ENCODE measurements at regions not wholly inside any gene's neighbourhood (a gene's known extent, or its start where the extent isn't known, plus 50 kb on each side); places are given as distances from the start of the nearest gene placed in this dataset.
A peak's percentile ranks its signal among the peaks of the same experiment; 100 is the strongest.

DNA sequence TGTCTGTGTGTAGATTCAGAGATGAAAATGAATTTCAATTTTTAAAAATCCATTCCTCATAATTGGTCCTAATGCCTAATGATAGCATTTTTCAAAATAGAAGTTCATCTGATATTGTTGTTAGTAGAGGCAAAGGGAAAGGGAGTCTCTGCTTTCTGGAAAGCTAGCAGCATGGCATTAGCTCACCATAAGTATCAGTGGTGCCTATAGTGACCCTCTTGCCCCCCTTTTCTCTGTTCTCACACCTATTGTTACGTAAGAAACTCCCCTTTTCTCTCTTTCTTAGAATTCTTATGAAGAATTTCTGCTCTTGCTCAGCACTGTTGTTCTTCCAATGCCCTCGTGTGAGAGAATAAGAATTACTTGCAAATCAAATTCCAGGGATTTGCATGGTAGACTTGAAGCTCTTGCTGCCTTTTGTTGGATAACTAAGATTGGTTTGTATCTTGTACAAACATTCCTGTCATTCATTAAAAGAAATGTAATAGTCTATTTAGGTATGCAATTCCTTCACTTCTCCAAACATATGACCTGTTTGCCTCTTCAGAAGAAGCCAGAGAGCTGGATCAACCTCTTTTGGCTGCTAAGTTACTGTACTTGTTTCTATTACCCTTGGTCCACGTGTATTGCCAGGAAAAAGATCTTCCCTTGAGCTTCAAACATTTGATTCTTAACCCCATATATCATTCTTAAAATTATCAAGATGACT is 69.2 kb upstream of the MAGI3 start:
- DNase-seq (ENCODE audit: insufficient read length, low spot score) = no peak
- no peak for FAIRE-seq
- TF ChIP-seq POLR2A (IDR thresholded peaks at IDR 0.05; ENCODE audit: low read depth, low read length) = no peak

- no peak for TF ChIP-seq POLR2A (IDR thresholded peaks at IDR 0.05; ENCODE audit: low read depth, low read length)
- DNase-seq (ENCODE audit: insufficient read length, low spot score) (no peak), FAIRE-seq (no peak)
Measured at GRCh38 chr1:113321771-113322387, 68.4 kb upstream of the MAGI3 start.

DNA sequence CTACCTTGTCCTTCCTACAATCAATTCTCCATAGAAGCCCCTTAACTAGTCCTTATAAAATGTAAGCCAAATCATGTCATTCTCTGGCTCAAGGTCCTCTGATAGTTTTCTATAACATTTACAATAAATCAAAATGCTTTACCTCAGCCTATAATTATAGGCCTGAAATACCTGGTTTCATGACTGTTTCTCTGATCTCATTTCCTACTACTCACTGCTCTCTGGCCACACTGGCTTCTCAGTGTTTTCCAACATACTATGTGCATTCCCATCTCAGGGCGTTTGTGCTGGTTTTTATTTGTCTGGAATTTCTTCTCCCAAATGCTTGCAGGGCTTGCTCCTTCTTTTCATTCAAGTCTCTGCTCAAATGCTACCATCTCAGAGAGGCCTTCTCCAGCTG is 67.9 kb upstream of the MAGI3 start:
- no peak for TF ChIP-seq POLR2A (IDR thresholded peaks at IDR 0.05; ENCODE audit: low read depth, low read length)
- DNase-seq (ENCODE audit: insufficient read length, low spot score) = no peak
- no peak for FAIRE-seq

GRCh38 chr1:113325022-113325421 is 65.3 kb upstream of the MAGI3 start:
- FAIRE-seq (peak; percentile 92), DNase-seq (ENCODE audit: insufficient read length, low spot score) (no peak)
- no peak for TF ChIP-seq POLR2A (IDR thresholded peaks at IDR 0.05; ENCODE audit: low read depth, low read length)

DNA sequence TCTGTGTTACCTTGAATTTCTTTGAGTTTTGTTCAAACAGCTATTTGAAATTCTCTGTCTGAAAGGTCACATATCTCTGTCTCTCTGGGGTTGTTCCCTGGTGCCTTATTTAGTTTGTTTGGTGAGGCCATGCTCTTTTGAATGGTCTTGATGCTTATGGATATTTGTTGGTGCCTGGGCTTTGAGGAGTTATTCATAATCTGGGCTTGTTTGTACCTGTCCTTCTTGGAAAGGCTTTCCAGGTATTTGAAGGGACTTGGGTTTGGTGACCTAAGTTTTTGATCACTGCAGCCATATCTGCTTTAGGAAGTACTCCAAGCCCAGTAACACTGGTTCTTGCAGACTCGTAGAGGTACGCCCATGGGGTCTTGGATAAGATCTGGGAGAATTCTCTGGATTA is 63.3 kb upstream of the MAGI3 start:
- DNase-seq (ENCODE audit: insufficient read length, low spot score) (no peak), FAIRE-seq (no peak)
- TF ChIP-seq POLR2A (IDR thresholded peaks at IDR 0.05; ENCODE audit: low read depth, low read length) = no peak

- no peak for DNase-seq (ENCODE audit: insufficient read length, low spot score)
- FAIRE-seq = no peak
- TF ChIP-seq POLR2A (IDR thresholded peaks at IDR 0.05; ENCODE audit: low read depth, low read length) = no peak
Measured at GRCh38 chr1:113333056-113333455, 57.3 kb upstream of the MAGI3 start.

GRCh38 chr1:113340038-113340437 is 50.3 kb upstream of the MAGI3 start:
- FAIRE-seq (no peak), DNase-seq (ENCODE audit: insufficient read length, low spot score) (no peak)
- TF ChIP-seq POLR2A (IDR thresholded peaks at IDR 0.05; ENCODE audit: low read depth, low read length) = no peak

Data from H54 (cell line).